ENCODE measurements at regions not wholly inside any gene's neighbourhood (a gene's known extent, or its start where the extent isn't known, plus 50 kb on each side); places are given as distances from the start of the nearest gene placed in this dataset.

DNA sequence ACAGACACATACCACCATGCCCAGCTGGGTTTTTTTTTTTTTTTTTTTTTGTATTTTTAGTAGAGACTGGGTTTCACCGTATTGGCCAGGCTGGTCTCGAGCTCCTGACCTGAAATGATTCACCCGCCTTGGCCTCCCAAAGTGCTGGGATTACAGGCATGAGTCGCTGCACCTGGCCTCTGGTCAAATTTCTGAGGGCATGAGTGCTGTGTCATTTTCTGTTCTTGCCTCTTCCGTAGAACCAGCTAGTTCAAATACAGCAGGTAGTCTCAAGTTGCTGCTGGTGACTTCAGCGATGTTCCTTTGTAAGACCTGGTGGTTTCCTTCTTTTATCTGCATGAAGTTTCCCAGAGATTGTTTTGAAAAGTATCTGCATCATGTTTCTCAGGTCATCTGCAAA is 134.8 kb upstream of the SHH start:
- Histone ChIP-seq H3K4me1 (no peaks in the 10 kb centered on the region), H3K27me3 (replicated peaks; ENCODE audit: control insufficient read depth, insufficient read depth, low read length) (no peaks in the 10 kb centered on the region), H3K36me3 (ENCODE audit: control insufficient read depth, insufficient read depth, low read length) (no peaks in the 10 kb centered on the region), H3K4me3 (ENCODE audit: low read depth, low read length) (no peak overlapping the region), H3K9me3 (no peaks in the 10 kb centered on the region)
- DNase-seq: no peak
- no peaks in the 10 kb centered on the region for H3K27me3 Mint-ChIP-seq (ENCODE audit: insufficient read depth, unreplicated experiment)
- BruUV-seq (replicated peaks): no TSS peak
- H3K36me3 Mint-ChIP-seq (ENCODE audit: insufficient read depth, unreplicated experiment): no peaks in the 10 kb centered on the region
- ChIA-PET CTCF (no interaction called here), POLR2A (no interaction called here)
- no peaks in the 10 kb centered on the region for H3K4me1 Mint-ChIP-seq (ENCODE audit: low read depth, unreplicated experiment)
- no peak overlapping the region for H3K4me3 Mint-ChIP-seq (ENCODE audit: unreplicated experiment)
- H3K27ac Mint-ChIP-seq (ENCODE audit: unreplicated experiment): no peak overlapping the region
- TF ChIP-seq, protein P1, sequence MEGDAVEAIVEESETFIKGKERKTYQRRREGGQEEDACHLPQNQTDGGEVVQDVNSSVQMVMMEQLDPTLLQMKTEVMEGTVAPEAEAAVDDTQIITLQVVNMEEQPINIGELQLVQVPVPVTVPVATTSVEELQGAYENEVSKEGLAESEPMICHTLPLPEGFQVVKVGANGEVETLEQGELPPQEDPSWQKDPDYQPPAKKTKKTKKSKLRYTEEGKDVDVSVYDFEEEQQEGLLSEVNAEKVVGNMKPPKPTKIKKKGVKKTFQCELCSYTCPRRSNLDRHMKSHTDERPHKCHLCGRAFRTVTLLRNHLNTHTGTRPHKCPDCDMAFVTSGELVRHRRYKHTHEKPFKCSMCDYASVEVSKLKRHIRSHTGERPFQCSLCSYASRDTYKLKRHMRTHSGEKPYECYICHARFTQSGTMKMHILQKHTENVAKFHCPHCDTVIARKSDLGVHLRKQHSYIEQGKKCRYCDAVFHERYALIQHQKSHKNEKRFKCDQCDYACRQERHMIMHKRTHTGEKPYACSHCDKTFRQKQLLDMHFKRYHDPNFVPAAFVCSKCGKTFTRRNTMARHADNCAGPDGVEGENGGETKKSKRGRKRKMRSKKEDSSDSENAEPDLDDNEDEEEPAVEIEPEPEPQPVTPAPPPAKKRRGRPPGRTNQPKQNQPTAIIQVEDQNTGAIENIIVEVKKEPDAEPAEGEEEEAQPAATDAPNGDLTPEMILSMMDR (IDR thresholded peaks at IDR 0.05; ENCODE audit: insufficient read depth in 1 of 2, low read depth in 1 of 2, low read length in 1 of 2, severe bottlenecking in 1 of 2, unreplicated experiment in 1 of 2): no peak
- intact Hi-C loops (cut with micrococcal nuclease; ENCODE audit: unreplicated experiment): no loop called here
- peaks cover 18% of the 10 kb centered on the region for H3K9me3 Mint-ChIP-seq (ENCODE audit: unreplicated experiment)

DNA sequence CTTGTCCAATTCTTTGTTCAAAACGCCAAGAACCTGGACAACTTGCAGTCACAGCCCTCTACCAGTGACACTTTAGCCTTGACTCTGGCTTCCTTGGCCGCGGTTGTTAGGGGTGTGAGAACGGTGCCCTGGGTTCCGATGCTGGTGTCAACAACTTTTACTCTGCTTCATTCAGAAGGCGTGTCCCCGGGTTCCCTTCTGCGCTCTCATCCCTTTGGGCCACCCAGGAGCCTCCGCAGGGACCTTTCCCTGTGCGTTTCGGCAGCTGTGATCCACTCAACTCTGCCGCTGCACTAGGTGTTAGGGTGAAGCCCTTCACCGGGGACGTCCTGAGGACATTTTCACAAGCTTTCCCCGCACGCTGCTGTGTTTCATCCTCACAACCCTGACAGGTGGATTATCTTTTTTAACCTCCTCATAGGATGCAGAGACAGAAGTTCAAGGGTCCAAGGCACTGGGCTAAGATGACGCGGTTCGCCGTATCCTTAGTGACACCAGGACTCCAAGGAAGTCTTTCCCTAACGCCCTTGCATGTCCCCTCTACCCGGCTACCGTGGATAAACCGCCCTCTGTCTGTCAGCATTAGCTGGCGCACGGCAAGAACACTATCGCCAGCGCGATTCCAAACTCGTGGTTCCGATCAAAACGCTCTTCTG is 133.5 kb upstream of the SHH start:
- intact Hi-C loops (cut with micrococcal nuclease; ENCODE audit: unreplicated experiment): no loop called here
- ChIA-PET POLR2A (no interaction called here), CTCF (no interaction called here)
- BruUV-seq (replicated peaks): no TSS peak
- no peaks in the 10 kb centered on the region for H3K9me3 ChIP-seq
- H3K4me3 ChIP-seq (ENCODE audit: low read depth, low read length): no peak overlapping the region
- Mint-ChIP-seq H3K27ac (ENCODE audit: unreplicated experiment) (no peak overlapping the region), H3K9me3 (ENCODE audit: unreplicated experiment) (peaks cover 18% of the 10 kb centered on the region), H3K36me3 (ENCODE audit: insufficient read depth, unreplicated experiment) (no peaks in the 10 kb centered on the region), H3K27me3 (ENCODE audit: insufficient read depth, unreplicated experiment) (no peaks in the 10 kb centered on the region), H3K4me1 (ENCODE audit: low read depth, unreplicated experiment) (no peaks in the 10 kb centered on the region), H3K4me3 (ENCODE audit: unreplicated experiment) (no peak overlapping the region)
- no peak for DNase-seq
- TF ChIP-seq, protein P1 (IDR thresholded peaks at IDR 0.05; ENCODE audit: insufficient read depth in 1 of 2, low read depth in 1 of 2, low read length in 1 of 2, severe bottlenecking in 1 of 2, unreplicated experiment in 1 of 2): no peak
- no peaks in the 10 kb centered on the region for H3K36me3 ChIP-seq (ENCODE audit: control insufficient read depth, insufficient read depth, low read length)
- H3K27me3 ChIP-seq (replicated peaks; ENCODE audit: control insufficient read depth, insufficient read depth, low read length): no peaks in the 10 kb centered on the region
- no peaks in the 10 kb centered on the region for H3K4me1 ChIP-seq

DNA sequence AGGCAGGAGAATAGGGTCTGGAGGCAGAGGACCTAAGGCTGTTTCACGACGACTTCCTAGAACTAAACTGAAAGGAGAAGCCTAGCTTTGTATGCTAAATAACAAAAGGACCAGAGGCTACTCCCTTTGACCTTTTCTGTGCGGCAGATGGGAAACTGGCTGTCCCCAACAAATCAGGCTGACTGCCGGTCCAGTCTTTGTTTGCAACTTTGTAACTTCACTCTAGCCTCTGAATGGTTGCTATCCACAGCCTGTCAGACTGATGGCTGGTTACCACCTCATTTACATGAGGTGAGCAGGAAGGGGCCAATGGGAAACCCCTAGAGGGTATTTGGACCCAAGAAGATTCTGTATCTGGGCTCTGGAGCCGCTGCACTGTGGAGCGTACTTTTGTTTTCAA is 132.6 kb upstream of the SHH start:
- CTCF ChIA-PET: no interaction called here
- Mint-ChIP-seq H3K4me1 (ENCODE audit: low read depth, unreplicated experiment) (no peaks in the 10 kb centered on the region), H3K4me3 (ENCODE audit: unreplicated experiment) (no peak overlapping the region), H3K27ac (ENCODE audit: unreplicated experiment) (no peak overlapping the region), H3K9me3 (ENCODE audit: unreplicated experiment) (peaks cover 27% of the 10 kb centered on the region), H3K27me3 (ENCODE audit: insufficient read depth, unreplicated experiment) (peaks cover 2% of the 10 kb centered on the region), H3K36me3 (ENCODE audit: insufficient read depth, unreplicated experiment) (no peaks in the 10 kb centered on the region)
- H3K27me3 ChIP-seq (replicated peaks; ENCODE audit: control insufficient read depth, insufficient read depth, low read length): no peaks in the 10 kb centered on the region
- POLR2A ChIA-PET: no interaction called here
- intact Hi-C loops (cut with micrococcal nuclease; ENCODE audit: unreplicated experiment): no loop called here
- no TSS peak for BruUV-seq (replicated peaks)
- H3K9me3 ChIP-seq: no peaks in the 10 kb centered on the region
- peak in 1 of 2 experiments; percentile 12 for DNase-seq
- H3K4me1 ChIP-seq: no peaks in the 10 kb centered on the region
- TF ChIP-seq, protein P1 (IDR thresholded peaks at IDR 0.05; ENCODE audit: insufficient read depth in 1 of 2, low read depth in 1 of 2, low read length in 1 of 2, severe bottlenecking in 1 of 2, unreplicated experiment in 1 of 2): no peak
- no peak overlapping the region for H3K4me3 ChIP-seq (ENCODE audit: low read depth, low read length)
- no peaks in the 10 kb centered on the region for H3K36me3 ChIP-seq (ENCODE audit: control insufficient read depth, insufficient read depth, low read length)
